Subcutaneous abdominal adipose tissue (tissue), 5 donors: ENCODE measurements at regions not wholly inside any gene's neighbourhood (a gene's known extent, or its start where the extent isn't known, plus 50 kb on each side); places are given as distances from the start of the nearest gene placed in this dataset.
A peak's percentile ranks its signal among the peaks of the same experiment; 100 is the strongest.

Experiments
- H3K27ac ChIP-seq: one replicate; pipeline ENCODE4 v1.7.0; 2013; ENCODE audit warnings: low read depth, mild to moderate bottlenecking, inconsistent platforms, low read length, moderate library complexity
- H3K27me3 ChIP-seq, 5 donors: one replicate each; pipeline ENCODE4 v1.7.0; 2013; ENCODE audit warnings: low read length in 5 of 5, inconsistent platforms in 1 of 5; ENCODE audit not compliant: control insufficient read depth in 5 of 5, insufficient read depth in 4 of 5
- H3K36me3 ChIP-seq, 5 donors: one replicate each; pipeline ENCODE4 v1.7.0; 2013; ENCODE audit warnings: low read length in 5 of 5; ENCODE audit not compliant: control insufficient read depth in 5 of 5, insufficient read depth in 5 of 5
- H3K4me1 ChIP-seq, 5 donors: one replicate each; pipeline ENCODE4 v1.7.0; 2013; ENCODE audit warnings: low read length in 5 of 5, mild to moderate bottlenecking in 3 of 5, moderate library complexity in 1 of 5; ENCODE audit not compliant: control insufficient read depth in 5 of 5, insufficient read depth in 5 of 5
- H3K4me3 ChIP-seq, 5 donors: one replicate each; pipeline ENCODE4 v1.7.0; 2013; ENCODE audit warnings: low read length in 5 of 5, low read depth in 1 of 5
- H3K9ac ChIP-seq, 5 donors: one replicate each; pipeline ENCODE4 v1.7.0; 2013; ENCODE audit warnings: low read length in 5 of 5, mild to moderate bottlenecking in 4 of 5, moderate library complexity in 3 of 5
- H3K9me3 ChIP-seq, 5 donors: one replicate each; pipeline ENCODE4 v1.7.0; 2013; ENCODE audit warnings: low read length in 5 of 5; ENCODE audit not compliant: control insufficient read depth in 5 of 5
- donor health status: healthy.
- donor health status: healthy.
- donor health status: healthy.
- donor health status: healthy.
- donor health status: healthy.

- Histone ChIP-seq H3K9me3 (peaks cover 0 to 7% (median 7%) of the 10 kb centered on the region in 5 donors), H3K4me3 (no peak overlapping the region), H3K27me3 (no peaks in the 10 kb centered on the region), H3K4me1 (peaks cover 2 to 33% (median 24%) of the 10 kb centered on the region in 5 donors), H3K9ac (no peak overlapping the region), H3K36me3 (no peaks in the 10 kb centered on the region), H3K27ac (peak overlapping the region; percentile 59)
These were observed 566.2 kb downstream of the MIAT start for GRCh38 chr22:27223317-27224177.

GRCh38 chr22:27224485-27225374 is 567.3 kb downstream of the MIAT start:
- Histone ChIP-seq H3K9me3 (peaks cover 0 to 7% (median 7%) of the 10 kb centered on the region in 5 donors), H3K36me3 (no peaks in the 10 kb centered on the region), H3K27ac (peak overlapping the region; percentile 59), H3K9ac (no peak overlapping the region), H3K4me1 (peaks cover 0 to 24% (median 14%) of the 10 kb centered on the region in 5 donors), H3K4me3 (no peak overlapping the region), H3K27me3 (no peaks in the 10 kb centered on the region)

GRCh38 chr22:27226666-27227065 is 569.3 kb downstream of the MIAT start:
- Histone ChIP-seq H3K36me3 (no peaks in the 10 kb centered on the region), H3K27me3 (no peaks in the 10 kb centered on the region), H3K27ac (no peak overlapping the region), H3K4me1 (peaks cover 0 to 17% (median 7%) of the 10 kb centered on the region in 5 donors), H3K4me3 (no peak overlapping the region), H3K9me3 (peaks cover 0 to 12% (median 7%) of the 10 kb centered on the region in 5 donors), H3K9ac (no peak overlapping the region)

- peaks cover 0 to 17% (median 7%) of the 10 kb centered on the region in 5 donors for H3K4me1 ChIP-seq
- H3K27me3 ChIP-seq, result no peaks in the 10 kb centered on the region
- no peak overlapping the region for H3K27ac ChIP-seq
- peaks cover 0 to 5% (median 0%) of the 10 kb centered on the region in 5 donors for H3K9me3 ChIP-seq
- H3K9ac ChIP-seq, result no peak overlapping the region
- no peaks in the 10 kb centered on the region for H3K36me3 ChIP-seq
- no peak overlapping the region for H3K4me3 ChIP-seq
These were observed 571.4 kb downstream of the MIAT start for GRCh38 chr22:27228771-27229170.

GRCh38 chr22:27230189-27230588 is 571.4 kb downstream of the MN1 start:
- Histone ChIP-seq H3K27me3 (no peaks in the 10 kb centered on the region), H3K9ac (no peak overlapping the region), H3K4me3 (no peak overlapping the region), H3K4me1 (peaks cover 0 to 4% (median 0%) of the 10 kb centered on the region in 5 donors), H3K36me3 (no peaks in the 10 kb centered on the region), H3K27ac (no peak overlapping the region), H3K9me3 (peaks cover 0 to 5% (median 0%) of the 10 kb centered on the region in 5 donors)

GRCh38 chr22:27231266-27231665 is 570.3 kb downstream of the MN1 start:
- Histone ChIP-seq H3K4me3 (no peak overlapping the region), H3K4me1 (no peaks in the 10 kb centered on the region), H3K9ac (no peak overlapping the region), H3K27ac (no peak overlapping the region), H3K9me3 (peaks cover 0 to 5% (median 0%) of the 10 kb centered on the region in 5 donors), H3K36me3 (no peaks in the 10 kb centered on the region), H3K27me3 (no peaks in the 10 kb centered on the region)

- H3K9ac ChIP-seq, result no peak overlapping the region
- H3K36me3 ChIP-seq, result no peaks in the 10 kb centered on the region
- H3K4me3 ChIP-seq, result no peak overlapping the region
- H3K9me3 ChIP-seq, result peaks cover 0 to 5% (median 0%) of the 10 kb centered on the region in 5 donors
- no peaks in the 10 kb centered on the region for H3K4me1 ChIP-seq
- no peak overlapping the region for H3K27ac ChIP-seq
- H3K27me3 ChIP-seq, result no peaks in the 10 kb centered on the region
These were observed 569.5 kb downstream of the MN1 start for GRCh38 chr22:27232077-27232476.

- H3K4me3 ChIP-seq, result no peak overlapping the region
- no peaks in the 10 kb centered on the region for H3K36me3 ChIP-seq
- peaks cover 5 to 35% (median 30%) of the 10 kb centered on the region in 5 donors for H3K4me1 ChIP-seq
- no peak overlapping the region for H3K9ac ChIP-seq
- no peak overlapping the region for H3K27ac ChIP-seq
- H3K9me3 ChIP-seq, result no peaks in the 10 kb centered on the region
- no peaks in the 10 kb centered on the region for H3K27me3 ChIP-seq
These were observed 564.3 kb downstream of the MN1 start for GRCh38 chr22:27237080-27237741.

GRCh38 chr22:27238935-27239510 is 562.5 kb downstream of the MN1 start:
- Histone ChIP-seq H3K27me3 (no peaks in the 10 kb centered on the region), H3K27ac (no peak overlapping the region), H3K4me1 (peaks cover 5 to 41% (median 33%) of the 10 kb centered on the region in 5 donors), H3K36me3 (no peaks in the 10 kb centered on the region), H3K4me3 (no peak overlapping the region), H3K9ac (no peak overlapping the region), H3K9me3 (peaks cover 0 to 2% (median under 1%) of the 10 kb centered on the region in 5 donors)
